B cell (primary cell): ENCODE measurements at regions not wholly inside any gene's neighbourhood (a gene's known extent, or its start where the extent isn't known, plus 50 kb on each side); places are given as distances from the start of the nearest gene placed in this dataset.
A peak's percentile ranks its signal among the peaks of the same experiment; 100 is the strongest.

Experiments used
- ATAC-seq: fragments of 200-7000 bp; cut with Tn5 transposase; one replicate; pipeline ENCODE4 v1.10.0; 2021; ENCODE audit warnings: low read depth, mild to moderate bottlenecking, moderate number of reproducible peaks, moderate library complexity
- CTCF ChIA-PET: fragments of 350-600 bp; sonication (Branson Sonifier 250); formaldehyde crosslinking; loops from one replicate; lab custom pipeline; 2021; ENCODE audit warnings: antibody characterized with exemption, inconsistent platforms; lab: Charles Lee
- POLR2A ChIA-PET: fragments of 350-600 bp; sonication (Branson Sonifier 250); formaldehyde crosslinking; loops from one replicate; lab custom pipeline; 2021; ENCODE audit warnings: antibody characterized with exemption; lab: Charles Lee
- DNase-seq: peaks from one replicate; pipeline ENCODE4 v3.0.0; 2013
- H2AFZ ChIP-seq: 2 replicates; pipeline ENCODE4 v1.6.1; 2012; ENCODE audit warnings: mild to moderate bottlenecking, low read depth, low read length; ENCODE audit not compliant: insufficient read depth, poor library complexity, severe bottlenecking
- H3K27ac ChIP-seq, 2 donors: 1 replicate in 1 of 2; 2 replicates in 1 of 2; pipeline ENCODE4 v1.5.1; 2012 to 2013; ENCODE audit warnings: low read length in 2 of 2, mild to moderate bottlenecking in 2 of 2, moderate library complexity in 1 of 2
- H3K27me3 ChIP-seq, 4 experiments: fragments of 200-600 bp in 1 of 4; sonication (generic) in 1 of 4; replicated peaks in 1 of 4; 1 replicate in 2 of 4; 2 replicates in 2 of 4; pipeline versions ENCODE4 v1.6.1 to v1.7.0; 2013 to 2016; ENCODE audit warnings: low read length in 3 of 4, mild to moderate bottlenecking in 2 of 4, mixed read lengths in 1 of 4, moderate library complexity in 1 of 4; ENCODE audit not compliant: insufficient read depth in 4 of 4, control insufficient read depth in 3 of 4; ENCODE audit errors: control extremely low read depth in 1 of 4
- H3K36me3 ChIP-seq, 2 experiments: replicated peaks in 1 of 2; 1 replicate in 1 of 2; 2 replicates in 1 of 2; pipeline versions ENCODE4 v1.6.1 to v1.7.1; 2013; ENCODE audit warnings: low read length in 1 of 2; ENCODE audit not compliant: insufficient read depth in 2 of 2, control insufficient read depth in 1 of 2; ENCODE audit errors: control extremely low read depth in 1 of 2, extremely low read depth in 1 of 2
- H3K4me1 ChIP-seq, 2 donors: fragments of 200-600 bp in 1 of 2; sonication (generic) in 1 of 2; 1 replicate in 1 of 2; 2 replicates in 1 of 2; pipeline versions ENCODE4 v1.5.1 to v1.6.1; 2013 to 2017; ENCODE audit warnings: low read length in 2 of 2; ENCODE audit not compliant: control insufficient read depth in 2 of 2, insufficient read depth in 2 of 2
- H3K4me2 ChIP-seq: replicated peaks from 2 replicates; pipeline ENCODE3; 2012; ENCODE audit warnings: mild to moderate bottlenecking, low read depth, low read length; ENCODE audit not compliant: poor library complexity, severe bottlenecking
- H3K4me3 ChIP-seq, 5 experiments: fragments of 200-600 bp in 1 of 5; sonication (generic) in 1 of 5; 1 replicate in 3 of 5; 2 replicates in 2 of 5; pipeline versions ENCODE4 v1.5.1 to v1.7.0; 2011 to 2016; ENCODE audit warnings: low read length in 4 of 5, mild to moderate bottlenecking in 4 of 5, low read depth in 2 of 5, control low read depth in 1 of 5, moderate library complexity in 1 of 5; ENCODE audit not compliant: insufficient read depth in 1 of 5; ENCODE audit errors: control extremely low read depth in 1 of 5, extremely low read depth in 1 of 5
- H3K79me2 ChIP-seq: fragments of 200-600 bp; sonication (generic); one replicate; pipeline ENCODE4 v1.6.0; 2016; ENCODE audit warnings: low read length; ENCODE audit not compliant: control insufficient read depth, insufficient read depth
- H3K9ac ChIP-seq: fragments of 200-600 bp; sonication (generic); 2 replicates; pipeline ENCODE4 v1.6.1; 2017; ENCODE audit warnings: mild to moderate bottlenecking, low read length, moderate library complexity
- H3K9me3 ChIP-seq, 3 donors: one replicate each; pipeline versions ENCODE4 v1.6.1 to v1.7.1; 2013; ENCODE audit warnings: low read length in 2 of 3; ENCODE audit not compliant: control insufficient read depth in 2 of 3, insufficient read depth in 1 of 3; ENCODE audit errors: control extremely low read depth in 1 of 3
- H4K20me1 ChIP-seq: 2 replicates; pipeline ENCODE4 v1.6.0; 2012; ENCODE audit warnings: mild to moderate bottlenecking, low read length; ENCODE audit not compliant: insufficient read depth, control insufficient read depth, poor library complexity, severe bottlenecking
- H3K27ac Mint-ChIP-seq: one replicate; pipeline ENCODE4 v1.8.0; 2021; ENCODE audit warnings: mixed read lengths
- H3K27me3 Mint-ChIP-seq: one replicate; pipeline ENCODE4 v1.8.0; 2021; ENCODE audit warnings: mixed read lengths
- H3K4me1 Mint-ChIP-seq: one replicate; pipeline ENCODE4 v1.8.0; 2021; ENCODE audit warnings: mixed read lengths
- H3K4me3 Mint-ChIP-seq: one replicate; pipeline ENCODE4 v1.8.0; 2021; ENCODE audit warnings: mixed read lengths
- H3K9me3 Mint-ChIP-seq: one replicate; pipeline ENCODE4 v1.8.0; 2022; ENCODE audit warnings: mixed read lengths; ENCODE audit not compliant: insufficient read depth
- EZH2 ChIP-seq: IDR thresholded peaks from 2 replicates; pipeline ENCODE4 v1.6.1; 2012; ENCODE audit warnings: borderline replicate concordance, low read depth, mild to moderate bottlenecking, moderate library complexity, low read length; ENCODE audit not compliant: insufficient read depth, poor library complexity, severe bottlenecking
- WGBS: methylation state at CpG from one replicate; pipeline ENCODE4 v1.1.5; 2013; ENCODE audit warnings: missing lambda C conversion rate; ENCODE audit not compliant: insufficient coverage; 5-methylcytosine and 5-hydroxymethylcytosine counted together
- intact Hi-C: fragments of 100-400 bp; cut with micrococcal nuclease; formaldehyde crosslinking; loops from one replicate; pipeline ENCODE4 v1.10.0; 2022
- TF ChIP-seq, protein P1 (sequence below): fragments of 200-600 bp; IDR thresholded peaks from one replicate; pipeline ENCODE4 v1.8.0; 2022; ENCODE audit warnings: antibody characterized with exemption, mild to moderate bottlenecking

DNA sequence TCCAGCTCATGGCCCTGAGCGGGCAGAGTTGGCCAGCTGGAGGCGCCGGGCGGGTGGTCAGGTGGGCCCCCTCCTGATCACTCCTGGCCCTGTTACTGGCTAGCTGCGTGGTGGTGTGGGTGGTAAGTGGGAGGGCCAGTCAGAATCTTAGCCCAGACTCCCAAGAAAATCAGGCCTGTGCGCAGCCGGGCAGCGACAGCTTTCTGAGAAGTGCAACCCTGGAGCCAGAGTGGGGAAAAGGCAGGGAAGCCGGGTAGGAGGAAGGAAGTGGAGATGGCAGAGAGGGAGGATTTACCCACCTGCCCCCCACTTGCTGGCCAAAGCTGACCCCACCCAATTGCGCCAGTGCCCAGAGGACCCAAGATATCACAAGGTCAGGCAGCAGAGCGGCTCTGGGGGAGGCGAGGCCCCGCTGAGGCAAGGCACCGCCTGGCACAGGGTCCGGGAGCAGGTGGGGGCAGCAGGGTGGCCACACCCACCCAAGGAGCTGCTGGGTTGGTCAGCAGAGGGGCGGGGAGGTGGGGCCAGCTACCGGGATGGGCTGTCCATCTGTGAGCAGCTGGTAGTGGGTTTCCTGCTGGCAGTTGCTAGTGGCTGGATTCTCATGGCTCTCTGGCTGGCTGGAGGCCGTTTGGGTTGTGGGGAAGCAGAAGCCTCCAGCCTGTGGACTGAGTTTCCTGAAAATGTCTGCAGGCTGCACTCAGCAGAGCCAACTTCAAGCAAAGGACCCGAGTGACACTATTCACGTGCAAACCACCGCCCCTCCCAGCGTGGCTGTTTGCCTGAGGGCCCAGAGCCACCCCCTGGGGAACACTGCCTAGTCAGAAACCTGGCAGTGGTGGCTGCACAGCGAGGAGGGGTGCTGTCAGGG, 196.4 kb downstream of the IGLL1 start:
- H3K9ac ChIP-seq = no peak overlapping the region
- no peak for TF ChIP-seq EZH2
- TF ChIP-seq, protein P1, sequence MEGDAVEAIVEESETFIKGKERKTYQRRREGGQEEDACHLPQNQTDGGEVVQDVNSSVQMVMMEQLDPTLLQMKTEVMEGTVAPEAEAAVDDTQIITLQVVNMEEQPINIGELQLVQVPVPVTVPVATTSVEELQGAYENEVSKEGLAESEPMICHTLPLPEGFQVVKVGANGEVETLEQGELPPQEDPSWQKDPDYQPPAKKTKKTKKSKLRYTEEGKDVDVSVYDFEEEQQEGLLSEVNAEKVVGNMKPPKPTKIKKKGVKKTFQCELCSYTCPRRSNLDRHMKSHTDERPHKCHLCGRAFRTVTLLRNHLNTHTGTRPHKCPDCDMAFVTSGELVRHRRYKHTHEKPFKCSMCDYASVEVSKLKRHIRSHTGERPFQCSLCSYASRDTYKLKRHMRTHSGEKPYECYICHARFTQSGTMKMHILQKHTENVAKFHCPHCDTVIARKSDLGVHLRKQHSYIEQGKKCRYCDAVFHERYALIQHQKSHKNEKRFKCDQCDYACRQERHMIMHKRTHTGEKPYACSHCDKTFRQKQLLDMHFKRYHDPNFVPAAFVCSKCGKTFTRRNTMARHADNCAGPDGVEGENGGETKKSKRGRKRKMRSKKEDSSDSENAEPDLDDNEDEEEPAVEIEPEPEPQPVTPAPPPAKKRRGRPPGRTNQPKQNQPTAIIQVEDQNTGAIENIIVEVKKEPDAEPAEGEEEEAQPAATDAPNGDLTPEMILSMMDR = no peak
- Mint-ChIP-seq H3K27ac (no peak overlapping the region), H3K9me3 (no peaks in the 10 kb centered on the region), H3K27me3 (peaks cover 12% of the 10 kb centered on the region), H3K4me3 (no peak overlapping the region), H3K4me1 (no peaks in the 10 kb centered on the region)
- WGBS = 41% methylated on average over 21 of the region's 23 CpGs
- ChIA-PET POLR2A (no interaction called here), CTCF (interaction anchor here (1.0 kb wide), 1 partner anchor 8 kb away, joined by 4 read pairs; no protein-coding TSS in a partner anchor)
- peak overlapping the region; percentile 28 for H2AFZ ChIP-seq
- no peaks in the 10 kb centered on the region for H3K36me3 ChIP-seq
- H3K79me2 ChIP-seq = no peaks in the 10 kb centered on the region
- H3K27ac ChIP-seq = no peak overlapping the region
- H3K4me2 ChIP-seq = no peak overlapping the region
- intact Hi-C loops = no loop called here
- ATAC-seq (no peak), DNase-seq (peak; percentile 12)
- no peak overlapping the region for H3K4me3 ChIP-seq
- peaks cover 0 to 22% (median 5%) of the 10 kb centered on the region in 4 experiments for H3K27me3 ChIP-seq
- no peaks in the 10 kb centered on the region for H4K20me1 ChIP-seq
- H3K9me3 ChIP-seq = peaks cover 0 to 5% (median 0%) of the 10 kb centered on the region in 3 donors
- H3K4me1 ChIP-seq = peaks cover 0 to 3% of the 10 kb centered on the region in 2 donors
